ENCODE measurements at regions not wholly inside any gene's neighbourhood (a gene's known extent, or its start where the extent isn't known, plus 50 kb on each side); places are given as distances from the start of the nearest gene placed in this dataset.

GRCh38 chr5:9776525-9776924, 146.4 kb upstream of the TAS2R1 start:
- H3K79me2 ChIP-seq (replicated peaks; ENCODE audit: insufficient read depth, low read length) = no peaks in the 10 kb centered on the region
- no peak overlapping the region for H3K4me2 ChIP-seq (ENCODE audit: low read length)
- H4K20me1 ChIP-seq (ENCODE audit: insufficient read depth) = no peaks in the 10 kb centered on the region
- no peaks in the 10 kb centered on the region for H3F3A ChIP-seq (ENCODE audit: insufficient read depth, low read length, poor library complexity, severe bottlenecking)
- TF ChIP-seq EZH2 (IDR thresholded peaks at IDR 0.05; ENCODE audit: borderline replicate concordance, insufficient read depth, low read length, poor library complexity, severe bottlenecking) = no peak
- no peak for TF ChIP-seq REST (IDR thresholded peaks at IDR 0.05; ENCODE audit: borderline replicate concordance)
- no peak for TF ChIP-seq POLR2AphosphoS5 (IDR thresholded peaks at IDR 0.05)
- TF ChIP-seq TAF1 (IDR thresholded peaks at IDR 0.05; ENCODE audit: low read depth) = no peak
- TF ChIP-seq SMC3 (conservative IDR thresholded peaks at IDR 0.05; ENCODE audit: poor library complexity) = no peak
- TF ChIP-seq MXI1 (conservative IDR thresholded peaks at IDR 0.05; ENCODE audit: poor library complexity, severe bottlenecking) = no peak
- TF ChIP-seq, protein P1, sequence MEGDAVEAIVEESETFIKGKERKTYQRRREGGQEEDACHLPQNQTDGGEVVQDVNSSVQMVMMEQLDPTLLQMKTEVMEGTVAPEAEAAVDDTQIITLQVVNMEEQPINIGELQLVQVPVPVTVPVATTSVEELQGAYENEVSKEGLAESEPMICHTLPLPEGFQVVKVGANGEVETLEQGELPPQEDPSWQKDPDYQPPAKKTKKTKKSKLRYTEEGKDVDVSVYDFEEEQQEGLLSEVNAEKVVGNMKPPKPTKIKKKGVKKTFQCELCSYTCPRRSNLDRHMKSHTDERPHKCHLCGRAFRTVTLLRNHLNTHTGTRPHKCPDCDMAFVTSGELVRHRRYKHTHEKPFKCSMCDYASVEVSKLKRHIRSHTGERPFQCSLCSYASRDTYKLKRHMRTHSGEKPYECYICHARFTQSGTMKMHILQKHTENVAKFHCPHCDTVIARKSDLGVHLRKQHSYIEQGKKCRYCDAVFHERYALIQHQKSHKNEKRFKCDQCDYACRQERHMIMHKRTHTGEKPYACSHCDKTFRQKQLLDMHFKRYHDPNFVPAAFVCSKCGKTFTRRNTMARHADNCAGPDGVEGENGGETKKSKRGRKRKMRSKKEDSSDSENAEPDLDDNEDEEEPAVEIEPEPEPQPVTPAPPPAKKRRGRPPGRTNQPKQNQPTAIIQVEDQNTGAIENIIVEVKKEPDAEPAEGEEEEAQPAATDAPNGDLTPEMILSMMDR (IDR thresholded peaks at IDR 0.05; ENCODE audit: poor library complexity, severe bottlenecking) = no peak
- no peak for TF ChIP-seq EP300 (conservative IDR thresholded peaks at IDR 0.05; ENCODE audit: poor library complexity, severe bottlenecking)
- no peak for TF ChIP-seq RAD21 (conservative IDR thresholded peaks at IDR 0.05)
- H3K9ac ChIP-seq (ENCODE audit: low read length) = no peak overlapping the region
- no peak overlapping the region for H3K4me3 ChIP-seq (ENCODE audit: low read length)
- no peaks in the 10 kb centered on the region for H3K9me2 ChIP-seq (ENCODE audit: insufficient read depth, low read length)
- no peak overlapping the region for H3K27ac ChIP-seq (ENCODE audit: low read length)
- H3K9me3 ChIP-seq (ENCODE audit: low read length) = no peaks in the 10 kb centered on the region
- no peak overlapping the region for H2AFZ ChIP-seq (ENCODE audit: low read depth, low read length)
- no peaks in the 10 kb centered on the region for H3K36me3 ChIP-seq (ENCODE audit: insufficient read depth, low read length)
- no peaks in the 10 kb centered on the region for H3K27me3 ChIP-seq (ENCODE audit: insufficient read depth, low read depth, low read length)

GRCh38 chr5:9775339-9775738, 145.2 kb upstream of the TAS2R1 start:
- Histone ChIP-seq H3K9me2 (ENCODE audit: insufficient read depth, low read length) (no peaks in the 10 kb centered on the region), H4K20me1 (ENCODE audit: insufficient read depth) (no peaks in the 10 kb centered on the region), H3K27me3 (ENCODE audit: insufficient read depth, low read depth, low read length) (no peaks in the 10 kb centered on the region), H3K4me3 (ENCODE audit: low read length) (no peak overlapping the region), H3K9ac (ENCODE audit: low read length) (no peak overlapping the region), H3K27ac (ENCODE audit: low read length) (no peak overlapping the region), H3K79me2 (replicated peaks; ENCODE audit: insufficient read depth, low read length) (no peaks in the 10 kb centered on the region), H3K36me3 (ENCODE audit: insufficient read depth, low read length) (no peaks in the 10 kb centered on the region), H3K4me2 (ENCODE audit: low read length) (no peak overlapping the region), H2AFZ (ENCODE audit: low read depth, low read length) (no peak overlapping the region), H3K9me3 (ENCODE audit: low read length) (no peaks in the 10 kb centered on the region), H3F3A (ENCODE audit: insufficient read depth, low read length, poor library complexity, severe bottlenecking) (no peaks in the 10 kb centered on the region)
- TF ChIP-seq TAF1 (IDR thresholded peaks at IDR 0.05; ENCODE audit: low read depth) = no peak

Measured in neural cell (in vitro differentiated cells).